ENCODE measurements at regions not wholly inside any gene's neighbourhood (a gene's known extent, or its start where the extent isn't known, plus 50 kb on each side); places are given as distances from the start of the nearest gene placed in this dataset.

DNA sequence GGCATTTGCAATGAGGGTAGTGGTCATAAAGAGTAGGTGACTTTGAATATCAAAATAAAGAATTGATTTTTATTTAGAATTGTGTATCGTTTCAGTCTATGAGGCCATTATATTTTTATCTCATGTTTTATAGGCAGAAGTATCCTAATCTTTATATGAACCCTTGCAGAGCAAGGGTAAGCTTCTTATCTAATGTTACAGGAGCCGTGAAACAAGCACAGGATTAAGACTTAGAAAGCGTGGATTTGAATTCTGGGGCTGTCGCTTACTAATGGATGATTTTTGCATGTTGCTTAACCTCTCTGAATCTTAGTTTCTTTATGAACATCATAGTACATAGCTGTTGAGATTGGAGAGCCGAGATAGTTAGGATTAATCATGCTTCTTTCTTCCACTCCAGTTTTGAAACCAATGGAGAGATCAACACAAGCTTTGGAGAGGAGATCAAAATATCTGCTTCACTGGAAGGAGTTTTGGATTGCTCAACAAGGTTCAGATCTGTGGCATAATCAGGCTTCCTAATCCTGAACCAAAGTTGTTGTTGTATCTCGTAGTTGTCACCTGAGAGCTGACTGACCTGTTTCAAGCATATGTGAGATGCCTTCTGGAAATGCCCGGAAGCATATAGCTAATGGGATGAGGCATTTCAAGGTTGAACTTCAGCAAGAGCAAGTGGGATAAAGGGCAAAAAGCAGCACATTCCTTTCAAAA lies 166.9 kb upstream of the GK2 start:
- TF ChIP-seq, protein P1, sequence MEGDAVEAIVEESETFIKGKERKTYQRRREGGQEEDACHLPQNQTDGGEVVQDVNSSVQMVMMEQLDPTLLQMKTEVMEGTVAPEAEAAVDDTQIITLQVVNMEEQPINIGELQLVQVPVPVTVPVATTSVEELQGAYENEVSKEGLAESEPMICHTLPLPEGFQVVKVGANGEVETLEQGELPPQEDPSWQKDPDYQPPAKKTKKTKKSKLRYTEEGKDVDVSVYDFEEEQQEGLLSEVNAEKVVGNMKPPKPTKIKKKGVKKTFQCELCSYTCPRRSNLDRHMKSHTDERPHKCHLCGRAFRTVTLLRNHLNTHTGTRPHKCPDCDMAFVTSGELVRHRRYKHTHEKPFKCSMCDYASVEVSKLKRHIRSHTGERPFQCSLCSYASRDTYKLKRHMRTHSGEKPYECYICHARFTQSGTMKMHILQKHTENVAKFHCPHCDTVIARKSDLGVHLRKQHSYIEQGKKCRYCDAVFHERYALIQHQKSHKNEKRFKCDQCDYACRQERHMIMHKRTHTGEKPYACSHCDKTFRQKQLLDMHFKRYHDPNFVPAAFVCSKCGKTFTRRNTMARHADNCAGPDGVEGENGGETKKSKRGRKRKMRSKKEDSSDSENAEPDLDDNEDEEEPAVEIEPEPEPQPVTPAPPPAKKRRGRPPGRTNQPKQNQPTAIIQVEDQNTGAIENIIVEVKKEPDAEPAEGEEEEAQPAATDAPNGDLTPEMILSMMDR (conservative IDR thresholded peaks at IDR 0.05; ENCODE audit: low read depth, low read length): no peak
- TF ChIP-seq EZH2 (IDR thresholded peaks at IDR 0.05; ENCODE audit: borderline replicate concordance, low read depth, low read length, poor library complexity, severe bottlenecking): no peak

Measured in A673 (cell line).